K562 (cell line): ENCODE measurements at regions not wholly inside any gene's neighbourhood (a gene's known extent, or its start where the extent isn't known, plus 50 kb on each side); places are given as distances from the start of the nearest gene placed in this dataset.
A peak's percentile ranks its signal among the peaks of the same experiment; 100 is the strongest.

Experiments used
- C11orf30 ChIP-seq: fragments of 450-650 bp; IDR thresholded peaks from 2 replicates; pipeline ENCODE4 v1.6.1; 2016; ENCODE audit warnings: low read depth, mild to moderate bottlenecking
- CEBPG ChIP-seq, 3 experiments: fragments of 200-800 bp in 1 of 3; sonication (Bioruptor generic) in 1 of 3; sonication (generic) in 1 of 3; formaldehyde crosslinking in 1 of 3; IDR thresholded peaks in 2 of 3; conservative IDR thresholded peaks in 1 of 3; 2 replicates each; pipeline versions ENCODE4 v1.6.1 to v1.8.0; 2016 to 2022; ENCODE audit warnings: missing compliant biosample characterization in 2 of 3, missing genetic modification characterization in 2 of 3, mild to moderate bottlenecking in 1 of 3, missing genetic modification reagents in 1 of 3
- ERF ChIP-seq: fragments of 450-650 bp; formaldehyde crosslinking; IDR thresholded peaks from 2 replicates; pipeline ENCODE4 v1.4.0; 2020; ENCODE audit warnings: mild to moderate bottlenecking, mixed read lengths
- ETS2 ChIP-seq: IDR thresholded peaks from 2 replicates; pipeline ENCODE4 v1.6.1; 2016; ENCODE audit warnings: borderline replicate concordance, missing genetic modification characterization, mild to moderate bottlenecking, moderate library complexity, missing compliant biosample characterization; ENCODE audit not compliant: poor library complexity, severe bottlenecking
- FOS ChIP-seq: IDR thresholded peaks from 3 replicates; pipeline ENCODE4 v1.6.1; 2011; ENCODE audit not compliant: insufficient read length; ENCODE audit errors: extremely low read depth
- JUND ChIP-seq, 2 experiments: IDR thresholded peaks; 2 replicates in 1 of 2; 3 replicates in 1 of 2; pipeline ENCODE4 v1.6.1; 2011; ENCODE audit warnings: borderline replicate concordance in 2 of 2, low read depth in 2 of 2, low read length in 2 of 2, improper control_type of control experiment in 1 of 2, missing biosample characterization in 1 of 2, missing genetic modification characterization in 1 of 2, missing genetic modification reagents in 1 of 2
- LARP7 ChIP-seq: fragments of 450-650 bp; IDR thresholded peaks from 2 replicates; pipeline ENCODE4 v1.6.1; 2016
- NFIX ChIP-seq: fragments of 250-450 bp; sonication (Bioruptor Pico); IDR thresholded peaks from 2 replicates; pipeline ENCODE4 v1.4.0; 2020; ENCODE audit warnings: low read depth, mild to moderate bottlenecking, moderate library complexity
- RUNX1 ChIP-seq: sonication (generic); IDR thresholded peaks from 2 replicates; pipeline ENCODE4 v1.6.1; 2016; ENCODE audit warnings: antibody characterized with exemption, low read depth
- STAG1 ChIP-seq: sonication (generic); formaldehyde crosslinking; IDR thresholded peaks from 2 replicates; pipeline ENCODE4 v1.5.0; 2020; ENCODE audit warnings: missing genetic modification reagents, borderline replicate concordance
- ZNF41 ChIP-seq: fragments of 250-450 bp; sonication (Bioruptor Pico); conservative IDR thresholded peaks from 2 replicates; pipeline ENCODE4 v1.4.0; 2020; ENCODE audit warnings: mild to moderate bottlenecking
- ZNF778 ChIP-seq: fragments of 450-650 bp; formaldehyde crosslinking; IDR thresholded peaks from 2 replicates; pipeline ENCODE4 v1.4.0; 2020; ENCODE audit warnings: mild to moderate bottlenecking, moderate library complexity
- TF ChIP-seq, protein P1 (sequence below): fragments of 450-650 bp; IDR thresholded peaks from one replicate; pipeline ENCODE4 v1.6.1; 2018; ENCODE audit warnings: mild to moderate bottlenecking, moderate library complexity; ENCODE audit not compliant: partially characterized antibody
- TF ChIP-seq, protein P2 (sequence below): fragments of 450-650 bp; IDR thresholded peaks from 2 replicates; pipeline ENCODE4 v1.6.1; 2016
- TF ChIP-seq, protein P3 (sequence below): fragments of 250-450 bp; sonication (Bioruptor Pico); IDR thresholded peaks from 2 replicates; pipeline ENCODE4 v1.8.0; 2022; ENCODE audit warnings: moderate library complexity, mild to moderate bottlenecking, inconsistent platforms
- TF ChIP-seq, protein P4 (sequence below), 2 experiments: fragments of 450-650 bp; formaldehyde crosslinking in 1 of 2; IDR thresholded peaks; 2 replicates each; pipeline versions ENCODE4 v1.4.0 to v1.6.1; 2014 to 2020; ENCODE audit warnings: mild to moderate bottlenecking in 2 of 2, borderline replicate concordance in 1 of 2, low read depth in 1 of 2

DNA sequence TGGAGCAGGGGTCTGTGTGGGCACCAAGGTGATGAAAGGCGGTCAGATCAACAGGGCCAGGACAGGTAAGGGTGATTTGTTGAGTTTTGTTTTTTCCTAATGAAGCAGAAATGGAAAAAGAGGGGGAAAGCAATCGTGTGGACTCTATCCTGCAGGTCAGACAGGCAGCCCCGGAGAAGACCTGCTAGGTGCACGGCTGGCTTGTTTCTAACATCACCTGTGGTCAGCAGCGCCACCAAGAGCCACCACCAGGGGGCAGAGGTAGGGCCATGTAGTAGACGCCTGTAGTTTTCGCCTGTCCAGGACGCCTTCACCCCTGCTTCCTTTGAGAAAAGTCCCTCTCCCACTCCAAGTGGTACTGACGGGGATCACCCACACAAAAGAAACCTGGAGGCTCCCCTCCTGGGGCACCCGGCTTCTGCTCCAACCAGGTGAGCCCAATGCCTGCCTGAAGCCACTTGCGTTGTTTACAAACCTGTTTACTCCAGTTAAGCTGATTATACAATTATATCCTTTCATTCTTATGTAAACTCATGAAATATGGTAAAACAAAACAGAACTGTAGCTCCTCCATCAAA, 54.2 kb upstream of the SEC14L1 start (continued):
- TF ChIP-seq, protein P1, sequence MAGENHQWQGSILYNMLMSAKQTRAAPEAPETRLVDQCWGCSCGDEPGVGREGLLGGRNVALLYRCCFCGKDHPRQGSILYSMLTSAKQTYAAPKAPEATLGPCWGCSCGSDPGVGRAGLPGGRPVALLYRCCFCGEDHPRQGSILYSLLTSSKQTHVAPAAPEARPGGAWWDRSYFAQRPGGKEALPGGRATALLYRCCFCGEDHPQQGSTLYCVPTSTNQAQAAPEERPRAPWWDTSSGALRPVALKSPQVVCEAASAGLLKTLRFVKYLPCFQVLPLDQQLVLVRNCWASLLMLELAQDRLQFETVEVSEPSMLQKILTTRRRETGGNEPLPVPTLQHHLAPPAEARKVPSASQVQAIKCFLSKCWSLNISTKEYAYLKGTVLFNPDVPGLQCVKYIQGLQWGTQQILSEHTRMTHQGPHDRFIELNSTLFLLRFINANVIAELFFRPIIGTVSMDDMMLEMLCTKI: no peak
- TF ChIP-seq, protein P2, sequence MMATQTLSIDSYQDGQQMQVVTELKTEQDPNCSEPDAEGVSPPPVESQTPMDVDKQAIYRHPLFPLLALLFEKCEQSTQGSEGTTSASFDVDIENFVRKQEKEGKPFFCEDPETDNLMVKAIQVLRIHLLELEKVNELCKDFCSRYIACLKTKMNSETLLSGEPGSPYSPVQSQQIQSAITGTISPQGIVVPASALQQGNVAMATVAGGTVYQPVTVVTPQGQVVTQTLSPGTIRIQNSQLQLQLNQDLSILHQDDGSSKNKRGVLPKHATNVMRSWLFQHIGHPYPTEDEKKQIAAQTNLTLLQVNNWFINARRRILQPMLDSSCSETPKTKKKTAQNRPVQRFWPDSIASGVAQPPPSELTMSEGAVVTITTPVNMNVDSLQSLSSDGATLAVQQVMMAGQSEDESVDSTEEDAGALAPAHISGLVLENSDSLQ: no peak
- TF ChIP-seq ZNF778 (no peak), NFIX (CRISPR knock-in tag) (no peak), JUND (IDR thresholded peaks at IDR 0.05; ENCODE audit: borderline replicate concordance, low read depth, low read length) (0 out of 2 replicates have a peak, but pooled peaks have one; percentile 27), JUND (tag; IDR thresholded peaks at IDR 0.05; ENCODE audit: borderline replicate concordance, low read depth, low read length) (no peak; the same call in 2 of the 3 replicates), CEBPG (CRISPR knock-in tag; IDR thresholded peaks at IDR 0.05) (no peak), CEBPG (tag; conservative IDR thresholded peaks at IDR 0.05 in 1 of 2, IDR thresholded peaks at IDR 0.05 in 1 of 2) (no peak), ERF (CRISPR knock-in tag) (no peak), ETS2 (tag) (no peak), C11orf30 (no peak; the same call in 1 of the 2 replicates), FOS (no peak), STAG1 (peak; percentile 47; the same call in 1 of the 2 replicates), ZNF41 (CRISPR knock-in tag) (no peak), RUNX1 (no peak), LARP7 (no peak)
- TF ChIP-seq, protein P3, sequence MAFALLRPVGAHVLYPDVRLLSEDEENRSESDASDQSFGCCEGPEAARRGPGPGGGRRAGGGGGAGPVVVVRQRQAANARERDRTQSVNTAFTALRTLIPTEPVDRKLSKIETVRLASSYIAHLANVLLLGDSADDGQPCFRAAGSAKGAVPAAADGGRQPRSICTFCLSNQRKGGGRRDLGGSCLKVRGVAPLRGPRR (CRISPR knock-in tag): no peak
- TF ChIP-seq, protein P4, sequence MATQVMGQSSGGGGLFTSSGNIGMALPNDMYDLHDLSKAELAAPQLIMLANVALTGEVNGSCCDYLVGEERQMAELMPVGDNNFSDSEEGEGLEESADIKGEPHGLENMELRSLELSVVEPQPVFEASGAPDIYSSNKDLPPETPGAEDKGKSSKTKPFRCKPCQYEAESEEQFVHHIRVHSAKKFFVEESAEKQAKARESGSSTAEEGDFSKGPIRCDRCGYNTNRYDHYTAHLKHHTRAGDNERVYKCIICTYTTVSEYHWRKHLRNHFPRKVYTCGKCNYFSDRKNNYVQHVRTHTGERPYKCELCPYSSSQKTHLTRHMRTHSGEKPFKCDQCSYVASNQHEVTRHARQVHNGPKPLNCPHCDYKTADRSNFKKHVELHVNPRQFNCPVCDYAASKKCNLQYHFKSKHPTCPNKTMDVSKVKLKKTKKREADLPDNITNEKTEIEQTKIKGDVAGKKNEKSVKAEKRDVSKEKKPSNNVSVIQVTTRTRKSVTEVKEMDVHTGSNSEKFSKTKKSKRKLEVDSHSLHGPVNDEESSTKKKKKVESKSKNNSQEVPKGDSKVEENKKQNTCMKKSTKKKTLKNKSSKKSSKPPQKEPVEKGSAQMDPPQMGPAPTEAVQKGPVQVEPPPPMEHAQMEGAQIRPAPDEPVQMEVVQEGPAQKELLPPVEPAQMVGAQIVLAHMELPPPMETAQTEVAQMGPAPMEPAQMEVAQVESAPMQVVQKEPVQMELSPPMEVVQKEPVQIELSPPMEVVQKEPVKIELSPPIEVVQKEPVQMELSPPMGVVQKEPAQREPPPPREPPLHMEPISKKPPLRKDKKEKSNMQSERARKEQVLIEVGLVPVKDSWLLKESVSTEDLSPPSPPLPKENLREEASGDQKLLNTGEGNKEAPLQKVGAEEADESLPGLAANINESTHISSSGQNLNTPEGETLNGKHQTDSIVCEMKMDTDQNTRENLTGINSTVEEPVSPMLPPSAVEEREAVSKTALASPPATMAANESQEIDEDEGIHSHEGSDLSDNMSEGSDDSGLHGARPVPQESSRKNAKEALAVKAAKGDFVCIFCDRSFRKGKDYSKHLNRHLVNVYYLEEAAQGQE (IDR thresholded peaks at IDR 0.05; ENCODE audit: borderline replicate concordance): peak; percentile 74
- TF ChIP-seq, protein P4 (CRISPR knock-in tag; IDR thresholded peaks at IDR 0.05; ENCODE audit: low read depth): no peak
